Suprapubic skin (tissue), 4 donors: ENCODE measurements at regions not wholly inside any gene's neighbourhood (a gene's known extent, or its start where the extent isn't known, plus 50 kb on each side); places are given as distances from the start of the nearest gene placed in this dataset.

Experiments used
- CTCF ChIP-seq, 2 donors: fragments of 200-600 bp in 1 of 2; fragments of 450-650 bp in 1 of 2; sonication (generic) in 1 of 2; IDR thresholded peaks; one replicate each; pipeline ENCODE4 v1.5.1; 2016 to 2019; ENCODE audit warnings: antibody characterized with exemption in 2 of 2, mild to moderate bottlenecking in 1 of 2, moderate library complexity in 1 of 2
- EP300 ChIP-seq: sonication (generic); formaldehyde crosslinking; IDR thresholded peaks from one replicate; pipeline ENCODE4 v1.6.1; 2017; ENCODE audit warnings: antibody characterized with exemption
- POLR2A ChIP-seq, 2 donors: fragments of 450-650 bp; IDR thresholded peaks; one replicate each; pipeline ENCODE4 v1.6.1; 2017; ENCODE audit warnings: antibody characterized with exemption in 2 of 2, mild to moderate bottlenecking in 2 of 2, moderate library complexity in 2 of 2
- POLR2AphosphoS5 ChIP-seq, 3 donors: sonication (generic); formaldehyde crosslinking; IDR thresholded peaks; one replicate each; pipeline ENCODE4 v1.6.1; 2017; ENCODE audit warnings: antibody characterized with exemption in 3 of 3

GRCh38 chr4:99712099-99712498 lies 54.5 kb upstream of the C4orf54 start:
- TF ChIP-seq EP300 (no peak), CTCF (IDR thresholded peaks at IDR 0.05) (no peak), POLR2AphosphoS5 (IDR thresholded peaks at IDR 0.05) (no peak), POLR2A (IDR thresholded peaks at IDR 0.05) (no peak)
